ENCODE measurements at regions not wholly inside any gene's neighbourhood (a gene's known extent, or its start where the extent isn't known, plus 50 kb on each side); places are given as distances from the start of the nearest gene placed in this dataset.
"Not testable (repeated sequence)": the region's sequence is repeated elsewhere in the genome, so short reads cannot be mapped to it uniquely, and the experiment has no call there.

GRCh38 chr5:94057217-94057616 lies 315.8 kb upstream of the POU5F2 start:
- no peak overlapping the region for H3K4me3 Mint-ChIP-seq
- H3K27ac Mint-ChIP-seq = no peak overlapping the region
- peaks cover 28% of the 10 kb centered on the region for H3K36me3 Mint-ChIP-seq
- no peaks in the 10 kb centered on the region for H3K27me3 Mint-ChIP-seq
- DNase-seq = no peak
- H3K9me3 Mint-ChIP-seq = no peaks in the 10 kb centered on the region
- intact Hi-C loops (cut with micrococcal nuclease) = no loop called here
- peaks cover 18% of the 10 kb centered on the region for H3K4me1 Mint-ChIP-seq (ENCODE audit: low read depth)
- ChIA-PET CTCF (no interaction called here), POLR2A (no interaction called here)

GRCh38 chr5:94049307-94049922 lies 308.0 kb upstream of the POU5F2 start:
- H3K36me3 Mint-ChIP-seq = peaks cover 37% of the 10 kb centered on the region
- H3K27me3 Mint-ChIP-seq; H3K4me1 Mint-ChIP-seq (ENCODE audit: low read depth); H3K27ac Mint-ChIP-seq; intact Hi-C loops (cut with micrococcal nuclease); CTCF ChIA-PET; H3K9me3 Mint-ChIP-seq; H3K4me3 Mint-ChIP-seq; POLR2A ChIA-PET; DNase-seq: not testable (repeated sequence)

DNA sequence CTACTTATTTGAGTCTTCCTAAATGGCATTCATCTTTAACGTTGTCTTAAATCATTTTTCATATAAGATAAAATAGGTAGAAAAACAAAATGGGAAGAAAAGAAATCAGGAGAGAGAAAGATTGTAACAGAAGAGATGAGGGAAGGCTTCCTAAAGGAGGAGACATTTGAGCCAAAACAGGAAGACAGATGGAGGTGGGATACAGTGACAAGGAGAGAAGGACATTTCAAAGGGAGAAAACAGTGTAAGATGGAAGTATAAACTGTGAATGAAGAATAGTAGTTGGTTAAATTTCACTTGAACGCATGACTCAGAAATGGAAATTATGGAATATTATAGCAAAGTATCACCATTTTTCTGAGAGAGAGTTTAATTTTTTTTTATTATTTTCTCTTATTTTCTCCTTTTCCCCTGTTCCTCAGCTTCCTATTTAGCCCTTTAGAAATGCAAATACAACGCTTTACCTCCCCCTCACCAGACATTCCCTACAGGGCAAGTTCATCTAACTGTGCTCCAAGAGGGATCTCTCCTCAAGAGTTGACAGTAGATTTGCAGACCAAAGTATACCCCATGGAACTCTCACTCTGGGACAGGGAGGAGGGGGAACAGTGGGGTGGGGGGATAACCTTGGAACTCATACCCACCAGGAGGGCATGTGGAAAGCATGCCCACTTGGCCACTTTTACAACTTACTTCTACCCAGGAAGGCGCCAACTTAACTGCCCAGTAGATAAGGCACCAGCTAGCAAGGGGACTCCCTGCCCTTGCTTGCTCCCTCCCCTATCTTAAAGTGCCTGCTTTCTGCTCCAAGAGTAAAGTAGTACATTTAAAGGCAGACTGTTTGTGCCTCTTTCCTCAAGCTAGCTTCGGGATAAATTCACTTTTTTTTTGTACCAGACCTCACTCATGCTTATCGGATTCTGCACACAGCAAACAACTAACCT lies 304.7 kb upstream of the POU5F2 start:
- H3K4me1 Mint-ChIP-seq (ENCODE audit: low read depth) = no peaks in the 10 kb centered on the region
- H3K27me3 Mint-ChIP-seq = no peaks in the 10 kb centered on the region
- no peak for DNase-seq
- peaks cover 43% of the 10 kb centered on the region for H3K36me3 Mint-ChIP-seq
- ChIA-PET POLR2A (no interaction called here), CTCF (no interaction called here)
- no peak overlapping the region for H3K27ac Mint-ChIP-seq
- no peaks in the 10 kb centered on the region for H3K9me3 Mint-ChIP-seq
- H3K4me3 Mint-ChIP-seq = no peak overlapping the region
- intact Hi-C loops (cut with micrococcal nuclease) = no loop called here

DNA sequence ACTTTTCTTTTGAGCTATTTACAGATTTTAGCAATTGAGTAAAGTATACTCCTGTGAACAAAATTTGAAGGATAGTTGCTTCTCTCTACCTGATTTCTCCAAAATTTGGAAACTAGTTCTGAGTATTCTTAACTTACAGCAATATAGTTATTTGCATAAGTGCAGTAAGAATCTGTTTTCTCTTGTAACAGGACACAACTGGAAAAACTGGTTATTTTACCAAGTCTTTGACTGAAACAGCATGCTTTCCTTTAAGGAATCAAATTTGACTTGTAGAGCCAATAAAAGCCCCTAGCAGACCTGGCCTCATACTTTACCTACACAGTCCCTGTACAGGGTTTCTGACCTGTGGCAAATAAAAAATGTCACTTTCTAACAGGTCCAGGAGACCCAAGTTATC lies 301.9 kb upstream of the POU5F2 start:
- Mint-ChIP-seq H3K9me3 (no peaks in the 10 kb centered on the region), H3K27me3 (no peaks in the 10 kb centered on the region), H3K4me3 (no peak overlapping the region), H3K36me3 (peaks cover 47% of the 10 kb centered on the region), H3K27ac (no peak overlapping the region), H3K4me1 (ENCODE audit: low read depth) (no peaks in the 10 kb centered on the region)
- intact Hi-C loops (cut with micrococcal nuclease) = no loop called here
- CTCF ChIA-PET = no interaction called here
- no peak for DNase-seq
- POLR2A ChIA-PET = no interaction called here

GRCh38 chr5:94040591-94041148 lies 299.3 kb upstream of the POU5F2 start:
- intact Hi-C loops (cut with micrococcal nuclease) = no loop called here
- no peaks in the 10 kb centered on the region for H3K9me3 Mint-ChIP-seq
- H3K27ac Mint-ChIP-seq = no peak overlapping the region
- H3K36me3 Mint-ChIP-seq = peaks cover 43% of the 10 kb centered on the region
- H3K27me3 Mint-ChIP-seq = no peaks in the 10 kb centered on the region
- H3K4me1 Mint-ChIP-seq (ENCODE audit: low read depth) = no peaks in the 10 kb centered on the region
- no peak for DNase-seq
- ChIA-PET CTCF (interaction anchor here (0.6 kb wide), 1 partner anchor 38 kb away, joined by 3 read pairs; no protein-coding TSS in a partner anchor), POLR2A (no interaction called here)
- no peak overlapping the region for H3K4me3 Mint-ChIP-seq

DNA sequence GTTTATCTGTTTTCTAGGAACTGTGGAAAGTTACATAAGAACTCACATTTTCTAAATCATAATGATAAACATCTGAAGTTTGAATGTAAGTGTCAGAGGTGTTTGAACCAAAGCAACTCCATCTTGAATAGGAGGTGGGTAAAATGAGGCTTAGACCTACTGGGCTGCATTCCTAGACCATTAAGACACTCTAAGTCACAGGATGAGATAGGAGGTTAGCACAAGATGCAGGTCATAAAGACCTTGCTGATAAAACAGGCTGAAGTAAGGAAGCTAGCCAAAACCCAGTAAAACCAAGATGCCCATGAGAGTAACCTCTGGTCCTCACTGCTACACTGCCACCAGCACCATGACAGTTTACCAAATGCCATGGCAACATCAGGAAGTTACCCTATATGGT lies 297.7 kb upstream of the POU5F2 start:
- H3K9me3 Mint-ChIP-seq = no peaks in the 10 kb centered on the region
- intact Hi-C loops (cut with micrococcal nuclease) = no loop called here
- CTCF ChIA-PET = no interaction called here
- peaks cover 40% of the 10 kb centered on the region for H3K36me3 Mint-ChIP-seq
- no peak overlapping the region for H3K4me3 Mint-ChIP-seq
- DNase-seq = no peak
- POLR2A ChIA-PET = no interaction called here
- H3K27ac Mint-ChIP-seq = no peak overlapping the region
- H3K4me1 Mint-ChIP-seq (ENCODE audit: low read depth) = no peaks in the 10 kb centered on the region
- H3K27me3 Mint-ChIP-seq = no peaks in the 10 kb centered on the region

DNA sequence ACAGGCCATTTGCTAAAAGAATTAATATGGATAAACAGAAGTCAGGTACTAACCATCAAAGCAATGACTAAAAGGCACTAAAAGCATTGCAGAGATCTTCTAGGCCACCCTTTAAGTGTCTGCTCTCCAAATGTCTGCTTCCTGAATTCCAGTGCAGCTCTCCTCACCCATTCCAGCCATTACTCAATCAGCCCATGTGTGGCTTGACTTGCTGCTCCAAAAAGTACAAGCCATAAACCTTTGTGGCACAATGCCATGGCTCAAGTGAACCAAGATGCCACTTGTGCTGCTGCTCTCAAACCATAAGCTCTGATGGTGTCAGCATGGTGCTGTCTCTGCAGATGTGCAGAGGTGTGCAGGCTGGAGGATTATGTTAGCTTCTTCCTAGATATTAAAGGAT lies 290.2 kb upstream of the POU5F2 start:
- Mint-ChIP-seq H3K4me1 (ENCODE audit: low read depth) (no peaks in the 10 kb centered on the region), H3K27ac (no peak overlapping the region), H3K27me3 (no peaks in the 10 kb centered on the region), H3K9me3 (no peaks in the 10 kb centered on the region), H3K36me3 (peaks cover 67% of the 10 kb centered on the region), H3K4me3 (no peak overlapping the region)
- intact Hi-C loops (cut with micrococcal nuclease) = no loop called here
- ChIA-PET POLR2A (no interaction called here), CTCF (no interaction called here)
- DNase-seq = no peak

- no peak for DNase-seq
- Mint-ChIP-seq H3K4me1 (ENCODE audit: low read depth) (no peaks in the 10 kb centered on the region), H3K27me3 (no peaks in the 10 kb centered on the region), H3K9me3 (no peaks in the 10 kb centered on the region), H3K4me3 (no peak overlapping the region), H3K27ac (no peak overlapping the region), H3K36me3 (peaks cover 57% of the 10 kb centered on the region)
- ChIA-PET CTCF (no interaction called here), POLR2A (no interaction called here)
- intact Hi-C loops (cut with micrococcal nuclease) = no loop called here
Measured at GRCh38 chr5:94028001-94028400, 286.6 kb upstream of the POU5F2 start.

DNA sequence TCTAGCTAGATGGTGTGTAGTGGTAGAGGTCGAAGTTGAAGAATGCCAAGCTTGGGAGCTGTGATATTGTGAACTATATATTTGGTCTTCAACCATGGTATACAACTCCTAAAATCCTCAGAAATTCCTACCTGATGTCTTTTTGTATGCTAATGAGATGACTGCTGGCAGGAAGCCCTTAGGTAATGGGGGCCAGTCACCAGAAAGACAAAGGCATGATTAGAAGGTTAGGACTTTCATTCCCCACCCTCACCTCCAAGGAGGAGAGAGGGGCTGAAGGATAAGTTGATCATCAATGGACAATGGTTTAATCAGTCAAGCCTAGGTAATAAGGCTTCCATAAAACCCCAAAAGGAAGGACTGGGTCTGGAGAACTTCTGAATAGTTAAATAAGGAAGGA lies 285.7 kb upstream of the POU5F2 start:
- no peak for DNase-seq
- H3K36me3 Mint-ChIP-seq = peaks cover 57% of the 10 kb centered on the region
- POLR2A ChIA-PET = no interaction called here
- no peaks in the 10 kb centered on the region for H3K9me3 Mint-ChIP-seq
- intact Hi-C loops (cut with micrococcal nuclease) = no loop called here
- no peak overlapping the region for H3K27ac Mint-ChIP-seq
- no peaks in the 10 kb centered on the region for H3K27me3 Mint-ChIP-seq
- H3K4me1 Mint-ChIP-seq (ENCODE audit: low read depth) = no peaks in the 10 kb centered on the region
- CTCF ChIA-PET = interaction anchor here (0.7 kb wide), 1 partner anchor 1923 kb away, joined by 3 read pairs; no protein-coding TSS in a partner anchor
- no peak overlapping the region for H3K4me3 Mint-ChIP-seq

DNA sequence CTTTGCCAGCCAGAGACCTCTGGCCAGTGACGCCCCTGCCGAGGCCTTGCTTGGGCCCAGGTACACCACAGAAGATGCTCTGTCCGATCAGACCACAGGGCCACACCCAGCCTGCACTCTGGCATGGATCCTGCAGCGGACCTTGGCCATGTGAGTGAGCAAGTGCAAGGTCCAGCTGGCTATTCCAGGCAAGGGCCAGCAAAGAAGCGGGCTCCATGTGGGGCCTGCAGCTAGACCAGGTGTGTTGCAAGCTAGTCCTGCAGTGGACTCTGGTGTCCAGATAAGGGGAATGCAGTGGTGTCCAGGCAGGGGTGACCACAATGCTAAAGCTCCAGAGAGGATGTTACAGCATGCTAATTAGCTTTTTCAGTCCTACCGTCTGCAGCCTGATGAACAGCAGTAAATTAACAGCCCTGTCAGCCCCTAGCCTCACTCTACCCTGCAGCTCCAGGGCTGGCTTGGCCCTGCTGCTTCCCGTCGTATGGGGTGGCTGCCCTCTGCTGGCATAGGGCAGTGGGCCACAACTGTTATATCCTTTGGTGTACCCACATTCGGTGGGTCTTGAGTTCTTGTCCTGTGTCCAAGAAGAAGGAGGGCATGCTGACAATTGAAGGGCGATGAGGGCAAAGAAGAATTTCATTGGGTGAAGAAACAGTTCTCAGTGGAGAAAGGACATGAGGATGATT lies 284.5 kb upstream of the POU5F2 start:
- H3K4me1 Mint-ChIP-seq (ENCODE audit: low read depth) = no peaks in the 10 kb centered on the region
- ChIA-PET POLR2A (no interaction called here), CTCF (interaction anchor here (0.6 kb wide), 1 partner anchor 12 kb away, joined by 3 read pairs; no protein-coding TSS in a partner anchor)
- no peaks in the 10 kb centered on the region for H3K27me3 Mint-ChIP-seq
- intact Hi-C loops (cut with micrococcal nuclease) = no loop called here
- no peak for DNase-seq
- peaks cover 57% of the 10 kb centered on the region for H3K36me3 Mint-ChIP-seq
- no peak overlapping the region for H3K4me3 Mint-ChIP-seq
- H3K27ac Mint-ChIP-seq = no peak overlapping the region
- H3K9me3 Mint-ChIP-seq = peaks cover 4% of the 10 kb centered on the region

DNA sequence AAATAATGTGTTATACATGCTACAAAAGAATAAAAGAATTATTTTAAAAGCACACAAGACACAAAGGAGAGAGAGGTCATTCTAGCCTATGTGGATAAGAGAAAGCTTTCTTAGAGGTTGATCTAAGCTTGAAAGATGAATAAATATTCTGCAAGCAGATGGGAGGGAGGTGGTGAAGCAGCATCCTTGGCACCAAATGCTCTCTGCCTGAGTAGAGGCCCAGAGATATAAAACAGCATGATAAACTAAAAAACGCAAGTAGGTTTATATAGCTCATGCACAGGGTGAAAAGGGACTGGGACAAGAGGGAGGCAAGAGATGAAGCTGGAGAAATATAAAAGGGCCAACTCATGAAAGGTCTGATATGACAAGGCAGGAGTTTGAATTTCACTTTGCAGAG lies 283.2 kb upstream of the POU5F2 start:
- ChIA-PET POLR2A (no interaction called here), CTCF (no interaction called here)
- H3K27ac Mint-ChIP-seq = no peak overlapping the region
- H3K4me3 Mint-ChIP-seq = no peak overlapping the region
- no peaks in the 10 kb centered on the region for H3K27me3 Mint-ChIP-seq
- DNase-seq = no peak
- H3K36me3 Mint-ChIP-seq = peaks cover 54% of the 10 kb centered on the region
- intact Hi-C loops (cut with micrococcal nuclease) = no loop called here
- peaks cover 10% of the 10 kb centered on the region for H3K9me3 Mint-ChIP-seq
- no peaks in the 10 kb centered on the region for H3K4me1 Mint-ChIP-seq (ENCODE audit: low read depth)

DNA sequence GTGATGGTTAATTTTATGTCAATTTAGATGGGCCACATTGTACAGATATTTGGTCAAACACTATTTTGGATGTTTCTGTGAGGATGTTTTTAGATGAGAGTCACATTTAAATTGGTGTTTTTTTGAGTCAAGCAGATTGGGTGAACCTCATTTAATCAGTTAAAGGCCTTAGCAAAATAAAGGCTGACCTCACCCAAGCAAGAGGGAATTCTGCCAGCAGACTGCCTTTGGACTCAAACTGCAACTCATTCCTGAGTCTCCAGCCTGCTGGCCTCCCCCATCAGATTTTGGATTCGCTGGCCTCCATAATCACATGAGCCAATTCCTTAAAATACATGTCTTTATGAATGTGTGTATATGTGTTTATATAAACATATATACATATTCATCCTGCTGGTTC lies 282.7 kb upstream of the POU5F2 start:
- intact Hi-C loops (cut with micrococcal nuclease) = no loop called here
- H3K9me3 Mint-ChIP-seq = peaks cover 15% of the 10 kb centered on the region
- H3K27ac Mint-ChIP-seq = no peak overlapping the region
- no peaks in the 10 kb centered on the region for H3K27me3 Mint-ChIP-seq
- H3K4me3 Mint-ChIP-seq = no peak overlapping the region
- CTCF ChIA-PET = no interaction called here
- no peak for DNase-seq
- POLR2A ChIA-PET = no interaction called here
- H3K4me1 Mint-ChIP-seq (ENCODE audit: low read depth) = no peaks in the 10 kb centered on the region
- peaks cover 54% of the 10 kb centered on the region for H3K36me3 Mint-ChIP-seq

Data from activated CD4-positive, alpha-beta memory T cell treated with anti-CD3 and anti-CD28 coated beads for 36 hours (primary cell).